GM18498 (cell line): ENCODE measurements at regions not wholly inside any gene's neighbourhood (a gene's known extent, or its start where the extent isn't known, plus 50 kb on each side); places are given as distances from the start of the nearest gene placed in this dataset.
"Not testable (repeated sequence)": the region's sequence is repeated elsewhere in the genome, so short reads cannot be mapped to it uniquely, and the experiment has no call there.

Experiments used
- ATAC-seq: cut with Tn5 transposase; IDR thresholded peaks from one replicate; pipeline ENCODE4 v1.9.1; 2021; ENCODE audit warnings: mild to moderate bottlenecking, moderate library complexity; ENCODE audit not compliant: unreplicated experiment

DNA sequence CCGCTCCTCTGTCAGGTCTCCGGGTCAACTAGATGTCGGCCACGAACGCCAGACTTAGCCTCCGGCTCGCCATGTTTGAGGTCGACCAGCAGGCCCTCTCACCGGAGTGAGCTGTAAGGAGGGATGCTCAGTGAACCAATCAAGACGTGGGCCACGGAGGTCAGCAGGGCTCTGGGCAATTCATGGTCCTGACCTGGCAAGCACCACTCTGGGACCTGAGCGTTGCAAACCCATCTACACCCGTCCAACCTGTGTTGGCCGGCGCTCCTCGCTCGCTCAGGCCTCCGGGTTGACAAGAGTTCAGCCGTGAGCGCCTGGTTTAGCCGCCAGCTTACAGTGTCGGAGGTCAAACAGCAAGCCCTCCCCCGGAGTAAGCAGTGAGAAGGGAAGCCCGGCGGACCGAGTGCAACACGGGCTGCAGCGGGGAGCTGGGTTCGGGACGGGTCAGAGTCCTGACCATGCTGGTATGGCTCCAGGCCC lies 1361.9 kb downstream of the UQCRFS1 start:
- no peak for ATAC-seq

GRCh38 chr19:27846944-27847343 lies 1366.0 kb downstream of the UQCRFS1 start:
- ATAC-seq, result no peak

- no peak for ATAC-seq
Observed at GRCh38 chr19:27844261-27844660, 1368.7 kb downstream of the UQCRFS1 start.

DNA sequence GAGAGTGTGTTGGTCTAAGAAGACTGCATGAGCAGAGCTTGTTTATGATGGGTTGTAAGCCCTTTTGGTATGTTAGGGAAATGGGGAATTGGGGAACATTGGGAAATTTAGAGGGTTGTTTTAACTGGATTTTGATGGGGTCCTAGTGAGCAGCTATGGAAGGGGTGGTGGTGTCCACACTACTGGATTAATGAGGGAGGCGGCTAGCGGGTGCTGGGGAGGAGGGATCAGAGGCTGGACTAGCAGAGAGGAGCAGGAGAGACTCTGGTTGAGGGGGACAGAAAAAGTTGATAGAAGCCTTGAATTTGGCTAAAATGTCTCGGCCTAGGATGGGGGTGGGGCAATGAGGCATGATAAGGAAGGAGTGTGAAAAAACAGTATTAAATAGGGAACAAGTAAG lies 1369.1 kb downstream of the UQCRFS1 start:
- no peak for ATAC-seq

DNA sequence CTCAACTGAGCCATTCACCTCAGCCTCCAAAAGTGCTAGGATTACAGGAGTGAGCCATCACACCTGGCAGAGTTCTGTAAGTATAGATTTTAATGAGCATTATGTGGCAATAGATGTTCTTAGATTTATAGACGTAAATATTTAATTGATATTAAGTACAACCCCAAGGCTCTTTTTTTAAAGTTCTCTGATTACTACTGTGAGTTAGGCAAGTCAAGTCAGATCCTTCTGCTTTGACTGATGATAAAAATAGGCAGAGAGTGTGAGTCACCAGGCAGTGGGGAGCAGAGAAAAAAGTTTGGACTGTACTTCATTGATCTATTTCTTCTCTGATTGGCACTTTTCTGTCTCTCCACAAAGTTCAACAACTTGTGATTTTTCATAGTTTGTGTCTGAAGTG lies 1379.9 kb downstream of the UQCRFS1 start:
- ATAC-seq, result no peak

GRCh38 chr19:27828829-27829228 lies 1384.1 kb downstream of the UQCRFS1 start:
- no peak for ATAC-seq

- ATAC-seq, result no peak
Observed at GRCh38 chr19:27824108-27824507, 1388.8 kb downstream of the UQCRFS1 start.

GRCh38 chr19:27822336-27822735 lies 1390.6 kb downstream of the UQCRFS1 start:
- no peak for ATAC-seq

- ATAC-seq, result no peak
Observed at GRCh38 chr19:27821418-27822018, 1391.4 kb downstream of the UQCRFS1 start.

- no peak for ATAC-seq
Observed at GRCh38 chr19:27815985-27816384, 1397.0 kb downstream of the UQCRFS1 start.

DNA sequence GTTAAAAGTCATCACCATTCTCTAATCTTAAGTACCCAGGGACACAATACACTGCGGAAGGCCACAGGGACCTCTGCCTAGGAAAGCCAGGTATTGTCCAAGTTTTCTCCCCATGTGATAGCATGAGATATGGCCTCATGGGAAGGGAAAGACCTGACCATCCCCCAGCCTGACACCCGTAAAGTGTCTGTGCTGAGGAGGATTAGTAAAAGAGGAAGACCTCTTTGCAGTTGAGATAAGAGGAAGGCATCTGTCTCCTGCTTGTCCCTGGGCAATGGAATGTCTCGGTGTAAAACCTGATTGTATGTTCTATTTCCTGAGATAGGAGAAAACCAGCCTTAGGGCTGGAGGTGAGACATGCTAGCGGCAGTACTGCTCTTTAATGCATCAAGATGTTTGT lies 1398.1 kb downstream of the UQCRFS1 start:
- ATAC-seq, result not testable (repeated sequence)

DNA sequence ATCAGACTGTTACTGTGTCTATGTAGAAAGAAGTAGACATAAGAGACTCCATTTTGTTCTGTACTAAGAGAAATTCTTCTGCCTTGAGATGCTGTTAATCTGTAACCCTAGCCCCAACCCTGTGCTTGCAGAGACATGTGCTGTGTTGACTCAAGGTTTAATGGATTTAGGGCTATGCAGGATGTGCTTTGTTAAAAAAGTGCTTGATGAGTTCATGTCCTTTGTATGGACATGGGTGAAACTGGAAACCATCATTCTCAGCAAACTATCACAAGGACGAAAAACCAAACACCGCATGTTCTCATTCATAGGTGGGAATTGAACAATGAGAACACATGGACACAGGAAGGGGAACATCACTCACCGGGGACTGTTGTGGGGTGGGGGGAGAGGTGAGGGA lies 1398.7 kb downstream of the UQCRFS1 start:
- not testable (repeated sequence) for ATAC-seq

- no peak for ATAC-seq
Observed at GRCh38 chr19:27806471-27807070, 1406.4 kb downstream of the UQCRFS1 start.

- ATAC-seq, result no peak
Observed at GRCh38 chr19:27805848-27806247, 1407.1 kb downstream of the UQCRFS1 start.

DNA sequence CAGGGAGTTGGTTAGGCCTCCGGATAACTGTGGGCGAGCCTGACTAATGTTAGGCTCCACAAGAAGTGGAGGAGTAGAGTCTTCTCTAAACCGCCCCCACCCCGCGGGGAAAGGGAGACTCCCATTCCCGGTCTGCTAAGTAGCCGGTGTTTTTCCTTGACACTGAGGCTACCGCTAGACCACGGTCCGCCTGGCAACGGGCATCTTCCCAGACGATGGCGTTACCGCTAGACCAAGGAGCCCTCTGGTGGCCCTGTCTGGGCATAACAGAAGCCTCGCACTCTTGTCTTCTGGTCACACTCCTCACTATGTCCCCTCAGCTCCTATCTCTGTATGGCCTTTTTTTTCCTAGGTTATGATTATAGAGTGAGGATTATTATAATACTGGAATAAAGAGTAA lies 1410.7 kb downstream of the UQCRFS1 start:
- ATAC-seq, result not testable (repeated sequence)

GRCh38 chr19:27796540-27796939 lies 1416.4 kb downstream of the UQCRFS1 start:
- ATAC-seq, result no peak

DNA sequence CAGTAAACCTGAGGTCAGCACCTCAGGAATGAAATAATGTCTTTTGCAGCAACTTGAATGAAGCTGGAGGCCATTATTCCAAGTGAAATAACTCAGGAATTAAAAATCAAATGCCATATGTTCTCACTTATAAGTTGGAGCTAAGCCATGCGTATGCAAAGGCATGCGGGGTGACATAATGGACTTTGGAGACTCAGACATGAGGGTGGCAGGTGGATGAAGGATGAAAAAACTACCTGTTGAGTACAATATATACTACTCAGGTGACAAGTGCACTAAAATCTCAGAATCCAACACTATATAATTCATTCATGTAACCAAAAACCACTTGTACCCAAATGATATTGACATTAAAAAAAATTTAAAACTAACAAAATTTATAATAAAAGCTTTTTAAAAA lies 1416.9 kb downstream of the UQCRFS1 start:
- ATAC-seq, result no peak

- ATAC-seq, result no peak
Observed at GRCh38 chr19:27795369-27795768, 1417.6 kb downstream of the UQCRFS1 start.

- ATAC-seq, result no peak
Observed at GRCh38 chr19:27794494-27795042, 1418.4 kb downstream of the UQCRFS1 start.

DNA sequence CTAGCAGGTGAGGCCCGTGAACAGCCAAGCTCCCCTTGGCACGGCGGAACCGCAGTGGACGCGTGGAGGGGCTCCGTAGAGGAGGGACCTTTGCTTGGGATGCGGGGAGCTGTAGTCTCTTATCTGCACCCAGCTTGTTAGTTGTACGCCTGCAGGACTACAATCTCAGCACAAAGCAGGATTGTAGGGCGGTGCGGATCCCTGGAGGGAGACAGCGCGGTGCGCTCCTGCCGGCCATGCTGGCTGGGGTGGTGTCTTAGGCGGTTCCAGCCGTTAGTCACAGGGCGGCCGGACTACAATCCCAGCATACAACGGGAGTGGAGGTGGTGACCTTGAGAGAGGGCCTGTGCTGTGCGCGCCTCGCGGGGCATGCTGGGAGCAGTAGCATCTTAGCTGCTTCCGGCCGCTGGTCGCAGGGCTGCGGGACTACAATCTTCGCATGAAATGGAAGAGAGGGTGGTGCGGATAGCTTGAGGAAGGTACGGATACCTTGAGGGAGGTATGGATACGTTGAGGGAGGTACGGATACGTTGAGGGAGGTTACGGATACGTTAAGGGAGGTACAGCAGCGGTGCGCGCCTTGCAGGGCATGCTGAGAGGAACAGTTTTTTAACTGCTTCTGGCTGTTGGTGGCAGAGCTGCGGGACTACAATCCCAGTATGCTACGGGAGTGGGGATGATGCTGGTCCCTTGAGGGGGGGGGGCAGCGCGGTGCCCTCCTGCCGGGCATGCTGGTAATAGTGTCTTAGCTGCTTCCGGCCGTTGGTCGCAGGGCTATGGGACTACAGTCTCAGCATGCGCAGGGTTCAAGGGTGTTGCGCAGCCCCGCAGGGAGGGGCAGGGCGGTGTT lies 1419.1 kb downstream of the UQCRFS1 start:
- peak; percentile 92 for ATAC-seq

- ATAC-seq, result peak; percentile 80
Observed at GRCh38 chr19:27793128-27793643, 1419.8 kb downstream of the UQCRFS1 start.
